NCI-H2227 (cell line): ENCODE measurements at regions not wholly inside any gene's neighbourhood (a gene's known extent, or its start where the extent isn't known, plus 50 kb on each side); places are given as distances from the start of the nearest gene placed in this dataset.

Experiments used
- DNase-seq: peaks from one replicate; lab custom pipeline; 2025; ENCODE audit not compliant: unreplicated experiment; lab: John Stamatoyannopoulos, UW

DNA sequence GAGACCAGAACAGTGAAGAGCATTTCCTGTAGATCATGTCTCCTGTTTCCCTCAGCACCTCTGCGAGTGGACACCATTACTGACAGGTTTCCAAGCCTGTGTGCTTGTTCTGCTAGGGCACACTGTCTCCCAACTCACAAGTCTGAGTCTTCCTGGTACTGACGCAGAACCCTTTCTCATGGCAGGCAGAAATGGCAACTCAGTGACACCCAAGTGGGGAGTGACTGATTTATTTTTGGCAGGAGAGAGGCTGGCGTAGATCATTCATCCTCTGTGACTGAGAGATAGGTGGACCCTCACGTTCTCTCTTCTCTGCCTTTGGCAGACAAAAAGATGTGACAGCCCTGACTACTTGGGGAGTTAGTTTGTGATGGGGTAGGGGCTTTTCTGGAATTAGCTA, 183.4 kb downstream of the RFC3 start:
- DNase-seq: no peak

DNA sequence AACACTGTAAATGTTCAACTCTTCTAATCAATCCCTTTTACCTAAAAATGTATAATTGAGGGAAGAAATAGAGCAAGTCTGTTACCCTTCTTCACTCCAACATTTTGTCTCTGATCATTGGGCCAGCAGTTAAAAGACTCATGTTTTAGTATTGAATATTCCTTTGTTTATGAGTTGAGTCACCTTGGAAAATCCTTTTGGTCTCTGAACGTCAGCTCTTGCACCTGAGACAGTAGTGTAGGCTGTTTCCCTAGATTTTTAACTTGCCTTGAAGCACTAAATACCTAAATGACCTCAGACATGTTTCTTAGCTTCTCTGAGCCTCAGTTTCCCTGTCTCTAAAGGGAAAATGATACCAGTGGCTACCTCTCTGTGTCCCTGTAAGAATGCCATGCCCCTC, 184.2 kb downstream of the RFC3 start:
- DNase-seq: no peak

DNA sequence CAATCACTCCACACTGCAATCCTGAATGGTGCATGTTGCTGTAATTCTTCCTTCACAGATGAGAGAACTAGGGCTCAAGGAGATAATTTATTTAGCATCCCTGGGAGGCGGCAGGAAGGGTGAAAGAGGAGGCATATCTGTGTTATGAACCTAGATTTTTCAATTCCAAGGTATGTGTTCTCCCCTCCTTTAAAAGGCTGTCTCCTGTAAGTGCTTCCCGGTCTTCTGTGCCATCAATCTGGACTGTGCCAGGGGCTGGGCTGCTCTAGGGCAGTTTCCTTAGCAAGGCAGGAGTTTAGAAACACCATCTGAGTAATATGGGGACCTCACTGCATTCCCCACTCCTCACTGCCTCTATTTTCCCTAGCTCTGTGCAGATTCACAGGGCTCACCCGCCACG, 185.0 kb downstream of the RFC3 start:
- no peak for DNase-seq

- DNase-seq: no peak
Observed at GRCh38 chr13:34003656-34004055, 185.7 kb downstream of the RFC3 start.

DNA sequence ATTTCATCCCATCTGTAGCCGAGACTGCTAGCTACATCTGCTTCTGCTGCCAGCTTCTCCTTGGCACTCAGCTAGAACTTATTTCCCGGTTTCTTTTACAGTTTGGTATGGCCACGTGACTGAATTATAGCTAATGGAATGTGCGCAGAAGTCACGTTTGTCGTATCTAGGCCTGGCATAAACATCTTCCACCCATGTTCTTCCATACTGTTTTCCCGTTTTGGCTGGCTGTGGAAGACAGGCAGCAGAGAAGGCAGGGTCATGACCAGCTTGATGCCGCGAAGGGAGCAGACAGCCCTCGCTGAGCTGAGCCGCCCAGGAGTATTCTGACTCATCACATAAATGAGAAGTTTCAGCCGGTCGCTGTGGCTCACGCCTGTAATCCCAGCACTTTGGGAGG, 186.7 kb downstream of the RFC3 start:
- no peak for DNase-seq

DNA sequence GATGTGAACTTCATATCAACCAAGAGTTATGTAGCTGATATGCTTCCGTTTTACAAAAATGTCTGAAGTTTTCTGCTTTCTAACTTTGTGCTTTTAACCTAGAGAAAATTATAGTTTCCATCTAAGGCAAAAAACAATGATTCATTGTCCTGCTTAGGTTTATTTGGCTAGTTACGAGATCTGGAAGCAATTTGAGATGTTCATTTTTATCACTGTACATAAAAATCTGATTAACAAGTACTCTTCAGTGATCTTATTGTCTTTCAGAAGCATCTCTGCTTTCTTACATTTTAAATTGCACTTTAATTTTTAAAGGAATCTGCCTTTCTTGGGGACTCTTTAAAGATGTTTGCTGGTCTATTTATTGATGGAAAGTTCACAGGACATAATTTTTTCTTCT, 188.1 kb downstream of the RFC3 start:
- no peak for DNase-seq

DNA sequence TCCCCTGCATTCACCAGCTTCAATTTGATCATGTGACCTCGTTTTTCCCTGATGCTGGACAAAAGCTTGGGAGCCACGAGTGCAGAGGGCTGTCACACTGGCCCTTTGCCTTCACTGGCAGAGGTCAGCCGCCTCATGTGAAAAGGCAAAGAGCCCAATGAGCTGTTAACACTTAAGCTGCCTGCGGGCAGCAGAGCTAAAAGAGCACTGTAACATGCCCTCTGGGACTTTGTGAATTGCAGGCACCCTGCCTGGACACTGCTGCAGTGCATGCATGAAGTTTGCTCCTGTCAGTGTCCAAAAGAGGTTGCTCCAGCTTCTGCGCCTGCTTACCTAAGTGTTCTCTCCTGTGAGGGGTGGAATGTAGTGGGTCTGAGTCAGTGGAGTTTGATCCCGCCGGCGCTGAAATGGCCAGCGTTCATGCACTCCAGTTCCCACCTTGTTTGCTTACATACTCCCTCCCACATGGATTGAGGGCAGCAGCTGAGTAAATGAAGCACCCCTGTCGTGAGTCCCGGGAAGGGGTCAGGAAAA, 193.7 kb downstream of the RFC3 start:
- DNase-seq: no peak

GRCh38 chr13:34012382-34012781, 194.4 kb downstream of the RFC3 start:
- no peak for DNase-seq

- no peak for DNase-seq
Observed at GRCh38 chr13:34013061-34013460, 195.1 kb downstream of the RFC3 start.

- no peak for DNase-seq
Observed at GRCh38 chr13:34017231-34017630, 199.3 kb downstream of the RFC3 start.

DNA sequence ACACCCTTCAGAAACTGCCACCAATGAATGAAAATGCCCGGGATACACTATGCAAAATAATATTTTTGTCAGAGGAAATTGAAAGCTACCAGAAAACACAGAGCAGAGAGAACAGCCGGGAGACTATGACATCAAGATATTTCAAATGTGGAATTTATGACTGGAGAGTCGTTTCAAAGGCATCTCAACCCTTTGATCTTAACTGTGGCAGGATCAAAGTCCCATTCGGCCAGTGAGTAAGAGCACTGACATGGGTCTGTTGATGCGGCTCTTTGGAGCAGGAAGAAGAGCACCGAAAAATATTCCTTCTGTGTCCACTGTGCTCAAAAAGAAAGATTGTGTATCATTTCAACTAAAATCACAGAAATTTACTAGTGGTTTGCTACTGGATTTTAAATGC, 201.9 kb downstream of the RFC3 start:
- no peak for DNase-seq

- DNase-seq: no peak
Observed at GRCh38 chr13:34020388-34020787, 202.4 kb downstream of the RFC3 start.

DNA sequence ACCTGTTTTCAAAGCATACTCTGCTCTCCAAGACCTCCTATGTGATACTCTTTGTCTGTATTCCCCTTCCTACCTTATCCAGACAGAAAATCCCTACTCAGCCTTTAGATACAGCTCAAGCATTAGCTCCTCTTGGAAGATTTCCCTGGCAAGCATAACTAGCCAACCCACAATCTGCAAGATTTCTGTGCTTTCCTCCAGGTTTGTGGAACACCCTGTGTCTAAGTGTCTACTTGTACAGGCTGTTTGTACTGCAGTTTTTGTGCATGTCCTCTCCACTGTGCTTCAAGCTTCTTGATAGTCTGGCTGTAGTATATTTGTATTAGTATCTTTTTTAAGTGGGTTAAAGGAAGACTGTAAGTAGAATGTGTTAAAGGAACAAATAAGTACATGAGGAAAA, 203.7 kb downstream of the RFC3 start:
- DNase-seq: no peak

GRCh38 chr13:34025746-34026145, 207.8 kb downstream of the RFC3 start:
- no peak for DNase-seq

DNA sequence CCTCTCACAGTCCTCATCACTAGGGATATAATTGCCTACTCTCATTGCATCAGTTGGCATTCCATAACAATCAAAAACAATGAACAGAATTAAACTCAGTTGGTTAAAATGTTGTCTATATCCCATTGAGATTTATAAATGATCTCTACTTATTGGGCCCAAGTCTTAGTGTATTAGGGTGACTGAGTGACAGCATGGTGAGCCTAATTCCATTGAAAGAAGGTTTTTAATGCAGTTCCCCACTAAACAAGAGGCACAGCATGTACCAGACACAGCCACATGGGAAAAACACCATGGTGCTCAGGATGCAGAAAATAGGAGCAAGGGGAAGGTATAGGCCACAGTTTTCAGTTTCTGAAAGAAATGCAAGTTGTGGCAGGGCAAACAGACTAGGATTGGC, 208.4 kb downstream of the RFC3 start:
- DNase-seq: no peak

GRCh38 chr13:34028496-34029442, 210.8 kb downstream of the RFC3 start:
- DNase-seq: no peak

DNA sequence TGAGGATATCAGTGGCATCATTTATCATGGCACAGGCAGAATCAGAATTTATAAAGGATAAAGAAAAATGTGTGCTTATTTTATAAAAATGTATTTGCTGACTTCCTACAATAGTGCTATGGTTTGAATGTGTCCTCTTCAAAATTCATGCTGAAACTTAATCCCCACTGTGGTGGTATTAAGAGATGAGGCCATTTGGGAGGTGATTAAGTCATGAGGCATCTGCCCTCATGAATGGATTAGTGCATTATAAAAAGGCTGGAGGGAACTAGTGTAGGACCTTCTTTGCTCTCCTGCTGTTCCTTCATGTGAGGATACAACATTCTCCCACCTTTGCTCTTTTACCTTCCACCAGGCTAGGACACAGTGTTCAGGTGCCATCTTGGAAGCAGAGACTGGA, 212.8 kb downstream of the RFC3 start:
- no peak for DNase-seq

DNA sequence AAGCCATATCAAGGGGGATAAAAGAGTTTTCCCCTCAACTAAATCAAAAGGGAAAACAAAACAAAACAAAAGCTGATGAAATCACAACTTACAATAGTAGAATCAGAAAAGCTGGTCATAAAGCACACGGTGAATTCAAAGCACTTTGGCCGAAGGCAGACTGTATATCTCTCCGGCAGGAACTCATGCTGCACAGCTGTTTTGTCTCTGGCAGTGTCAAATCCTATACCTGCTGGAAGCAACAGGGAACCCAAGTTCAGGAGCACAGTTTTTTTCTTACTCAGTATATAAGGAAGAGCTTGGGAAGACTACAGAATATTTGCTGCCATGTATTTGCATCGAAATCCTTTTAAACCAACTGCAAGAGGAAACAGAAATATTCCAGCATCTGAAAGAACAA, 213.7 kb downstream of the RFC3 start:
- DNase-seq: no peak

DNA sequence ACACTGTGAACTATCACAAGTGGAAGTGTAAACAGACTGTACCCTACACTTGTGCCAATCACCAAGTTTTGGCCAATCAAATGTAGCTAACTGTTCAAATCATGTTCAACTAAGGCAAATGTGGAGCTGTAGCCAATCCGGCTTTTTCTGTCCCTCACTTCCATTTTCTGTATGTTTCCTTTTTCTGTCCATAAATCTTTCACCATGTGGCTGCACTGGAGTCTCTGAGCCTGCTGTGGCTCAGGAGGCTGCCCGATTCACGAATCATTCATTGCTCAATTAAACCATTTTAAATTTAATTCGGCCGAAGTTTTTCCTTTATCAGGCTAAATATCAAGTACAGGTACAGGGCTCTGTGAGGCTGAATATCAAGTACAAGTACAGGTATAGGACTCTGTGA, 216.5 kb downstream of the RFC3 start:
- DNase-seq: no peak

DNA sequence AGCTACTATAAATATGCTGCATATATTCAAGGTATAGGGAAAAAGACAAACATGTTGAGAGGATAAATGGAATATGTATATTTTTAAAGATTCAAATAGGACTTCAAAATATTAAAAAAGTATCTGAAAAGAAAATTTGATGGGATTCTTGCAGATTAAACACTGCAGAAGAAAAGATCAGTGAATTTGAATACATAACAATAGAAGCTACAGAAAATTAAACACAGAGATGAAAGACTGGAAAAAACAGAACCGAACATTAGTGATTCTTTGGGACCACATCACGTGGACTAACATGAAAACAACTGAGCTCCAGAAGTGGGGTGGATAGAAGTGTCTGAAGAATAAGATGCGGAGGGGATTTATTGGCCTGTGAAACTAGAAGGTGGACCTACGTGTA, 217.2 kb downstream of the RFC3 start:
- DNase-seq: no peak

GRCh38 chr13:34035676-34036325, 217.9 kb downstream of the RFC3 start:
- no peak for DNase-seq
